Activated CD8-positive, alpha-beta memory T cell treated with anti-CD3 and anti-CD28 coated beads for 24 hours (primary cell): ENCODE measurements at regions not wholly inside any gene's neighbourhood (a gene's known extent, or its start where the extent isn't known, plus 50 kb on each side); places are given as distances from the start of the nearest gene placed in this dataset.
A peak's percentile ranks its signal among the peaks of the same experiment; 100 is the strongest.

ENCODE experiments used
- DNase-seq: peaks from one replicate; pipeline ENCODE4 v3.0.0-alpha.2; 2020

GRCh38 chr10:4059471-4060138 is 274.6 kb upstream of the KLF6 start:
- no peak for DNase-seq

DNA sequence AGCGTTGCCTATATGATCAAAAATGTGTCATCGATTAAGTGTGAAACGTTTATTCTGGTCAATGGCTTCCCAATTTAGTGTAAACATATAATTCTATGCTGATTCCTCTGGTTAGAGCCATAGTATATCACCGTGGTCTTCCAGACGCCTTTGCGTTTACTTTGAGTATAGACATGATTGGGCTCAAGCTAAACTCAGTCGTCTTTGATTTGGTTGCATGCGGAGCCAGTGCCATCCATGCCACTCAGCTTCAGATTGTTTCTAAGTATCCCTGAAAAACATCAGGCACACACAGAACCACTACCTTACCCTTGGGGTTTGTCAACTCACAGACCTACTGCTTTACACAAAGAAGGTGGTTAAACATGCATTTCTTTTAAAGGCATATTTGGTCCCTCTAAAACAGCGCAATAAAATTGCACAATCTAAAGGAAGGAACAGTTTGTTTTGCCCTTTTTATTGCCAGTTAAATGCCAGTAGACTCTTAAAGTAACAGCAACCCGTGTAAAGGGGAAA is 273.6 kb upstream of the KLF6 start:
- DNase-seq = no peak

DNA sequence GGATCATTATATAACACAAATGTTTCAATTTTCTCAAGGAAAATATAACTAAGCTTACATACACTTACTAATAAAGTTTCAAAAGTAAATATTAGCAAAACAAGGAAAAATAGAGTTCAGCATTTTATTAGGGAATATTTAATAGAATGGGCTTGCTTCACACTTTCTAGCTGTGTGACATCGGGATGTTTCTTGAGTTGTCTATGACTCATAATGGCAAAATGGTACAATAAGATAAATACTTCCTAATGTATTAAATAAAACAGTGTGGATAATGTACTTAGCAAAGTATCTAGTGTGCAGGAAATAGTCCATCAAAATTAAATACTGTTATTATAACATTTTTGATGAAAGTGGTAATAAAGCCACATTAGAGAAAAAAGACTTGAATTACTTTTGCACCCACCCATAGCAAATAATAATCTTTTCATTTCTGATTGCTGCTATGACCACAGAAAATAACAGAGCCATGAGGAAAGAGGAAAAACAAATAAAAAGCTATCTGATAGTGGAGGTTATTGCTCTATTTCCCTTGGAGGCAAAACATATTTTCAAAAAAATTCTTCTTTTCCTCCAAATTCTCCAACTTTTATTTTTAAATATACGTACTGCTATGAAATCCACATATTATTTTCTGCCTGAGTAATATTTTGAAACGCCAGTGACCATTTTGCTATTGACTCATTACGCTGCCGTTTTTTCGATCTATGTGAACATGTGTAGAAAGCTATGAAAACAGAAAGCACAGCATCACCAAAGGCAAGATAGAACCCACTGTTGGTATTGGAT is 272.9 kb upstream of the KLF6 start:
- no peak for DNase-seq

GRCh38 chr10:4057021-4057420 is 272.0 kb upstream of the KLF6 start:
- no peak for DNase-seq

DNA sequence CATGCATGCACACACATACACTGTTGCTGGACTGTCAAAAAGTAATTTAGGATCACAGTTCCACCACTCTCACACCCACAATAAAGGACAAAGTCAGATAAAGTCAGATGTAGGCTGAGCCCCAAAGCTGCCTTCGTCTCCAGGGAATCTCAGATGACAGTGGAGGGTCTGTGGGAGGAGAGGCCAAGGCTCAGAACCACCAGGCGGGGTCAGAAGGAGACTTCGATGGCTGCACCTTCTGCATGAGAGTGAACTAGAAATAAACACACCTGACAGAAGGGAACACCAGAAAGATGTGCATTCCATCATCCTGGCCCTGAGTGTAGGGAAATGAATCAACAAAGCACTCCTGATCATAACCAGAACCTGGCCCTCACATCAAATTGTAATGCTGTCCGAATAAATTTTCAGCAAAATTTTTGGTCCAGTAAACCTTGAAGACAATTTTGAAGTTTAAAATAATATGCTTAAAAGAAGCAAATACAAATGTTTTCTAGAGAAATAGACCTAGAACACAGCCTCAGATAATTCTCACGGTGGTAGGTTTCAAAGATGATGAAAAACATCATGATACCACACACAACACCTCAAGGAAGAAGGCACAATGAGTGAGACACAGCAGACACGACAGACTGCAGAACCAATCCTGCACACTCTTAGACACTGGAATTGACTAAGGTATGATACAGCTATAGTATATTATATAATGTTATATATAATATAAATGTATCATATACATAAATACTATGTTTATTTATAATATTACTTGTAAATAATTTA is 269.8 kb upstream of the KLF6 start:
- no peak for DNase-seq

GRCh38 chr10:4053940-4054339 is 268.9 kb upstream of the KLF6 start:
- DNase-seq = no peak

DNA sequence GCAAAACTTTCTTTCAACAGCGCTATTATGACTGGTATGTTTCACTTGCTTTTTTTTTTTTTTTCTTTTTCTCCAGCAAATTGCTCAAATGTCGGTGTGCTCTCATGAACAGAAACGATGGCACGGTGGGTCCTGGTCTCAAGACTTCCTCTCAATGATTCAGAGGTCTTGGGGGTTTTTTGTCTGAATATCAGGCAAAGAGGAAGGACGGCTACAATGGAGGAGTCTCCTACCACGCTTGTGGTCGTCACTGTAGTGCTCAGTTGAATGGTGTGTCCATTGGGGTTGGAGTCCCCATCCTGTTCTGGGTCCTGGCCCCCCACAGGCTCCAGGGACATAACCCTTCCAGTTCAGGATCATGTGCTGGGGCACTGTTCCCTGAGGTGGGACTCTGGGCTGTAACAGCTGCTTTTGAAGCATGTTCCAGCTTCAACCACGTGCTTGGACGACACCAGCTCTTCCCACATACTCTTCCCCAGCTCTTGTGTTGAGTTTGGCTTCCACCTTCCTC is 266.7 kb upstream of the KLF6 start:
- DNase-seq = no peak

DNA sequence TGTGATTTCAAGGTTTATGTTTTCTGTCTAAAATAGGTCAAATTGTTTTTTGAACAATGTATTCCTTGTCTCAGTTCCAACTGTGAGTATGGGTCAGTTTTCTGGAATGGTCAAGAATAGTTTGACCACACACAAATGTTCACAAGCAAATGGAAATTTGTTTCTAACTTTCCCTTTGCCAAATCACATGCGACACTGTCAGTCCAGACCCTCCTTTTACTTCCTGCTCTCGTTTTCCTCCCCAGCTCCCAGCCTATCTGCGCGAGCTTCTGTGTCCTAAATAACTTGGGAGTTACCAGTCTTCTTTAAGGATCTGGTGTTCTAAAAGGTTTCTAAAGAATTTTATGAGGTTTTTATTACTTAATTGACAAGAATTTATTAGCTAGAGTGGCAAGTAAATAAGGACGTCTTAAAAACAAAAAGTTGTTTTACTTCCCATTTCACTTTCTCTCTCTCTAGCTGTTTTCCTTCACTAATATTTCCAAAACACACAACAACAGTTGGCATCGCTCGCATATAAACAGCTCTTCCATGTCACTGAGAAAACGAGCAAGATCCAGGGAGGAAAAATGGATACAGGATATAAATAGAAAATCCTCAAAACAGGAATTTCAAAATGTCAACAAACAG is 266.1 kb upstream of the KLF6 start:
- DNase-seq = no peak

GRCh38 chr10:4050061-4050460 is 265.1 kb upstream of the KLF6 start:
- no peak for DNase-seq

DNA sequence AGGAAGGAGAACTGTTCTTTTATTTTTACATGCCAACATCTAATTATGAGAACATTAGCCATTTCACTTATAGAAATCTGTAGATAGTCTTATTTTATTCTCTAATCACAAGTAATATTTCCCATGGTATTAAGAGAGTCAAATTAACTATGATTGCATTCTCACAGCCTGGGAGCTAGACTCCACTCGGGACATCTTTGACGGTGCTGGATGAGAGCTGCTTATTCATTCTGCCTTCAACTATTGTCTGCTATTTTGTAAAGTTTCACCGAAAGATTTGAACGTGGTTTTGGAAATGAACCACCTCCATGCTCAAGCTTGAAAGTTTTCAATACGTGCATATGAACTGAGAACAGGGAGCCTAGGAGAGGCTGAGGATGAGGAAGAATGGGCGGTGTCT is 264.3 kb upstream of the KLF6 start:
- DNase-seq = no peak

DNA sequence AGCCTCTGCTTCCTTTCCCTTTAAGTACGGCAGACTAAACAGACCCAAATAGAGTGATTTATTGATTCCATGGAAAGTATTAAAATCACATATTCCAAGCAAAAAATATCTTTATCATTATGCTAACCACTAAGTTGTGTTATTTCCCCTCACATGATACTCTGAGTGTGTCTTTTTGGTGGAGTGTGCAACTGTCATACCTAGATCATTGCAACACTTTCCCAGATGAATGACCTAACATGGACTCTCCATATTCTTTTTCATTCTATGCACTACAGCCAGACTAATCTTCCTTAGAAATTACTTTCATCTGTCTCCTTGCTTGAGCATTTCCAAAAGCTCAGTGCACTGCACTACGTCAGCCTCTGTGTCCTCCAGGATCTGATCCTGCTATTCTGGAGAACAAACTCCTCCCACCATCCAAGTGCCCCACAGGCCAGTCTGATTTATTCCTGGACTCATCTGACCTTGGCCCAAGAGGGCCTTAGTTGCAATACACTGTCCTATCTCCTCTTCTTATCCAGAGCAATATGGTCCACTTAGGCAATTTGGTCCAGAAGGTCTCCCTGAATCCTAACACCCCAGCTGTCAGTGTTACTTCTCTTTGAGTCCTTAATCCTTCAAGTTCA is 263.3 kb upstream of the KLF6 start:
- DNase-seq = no peak

DNA sequence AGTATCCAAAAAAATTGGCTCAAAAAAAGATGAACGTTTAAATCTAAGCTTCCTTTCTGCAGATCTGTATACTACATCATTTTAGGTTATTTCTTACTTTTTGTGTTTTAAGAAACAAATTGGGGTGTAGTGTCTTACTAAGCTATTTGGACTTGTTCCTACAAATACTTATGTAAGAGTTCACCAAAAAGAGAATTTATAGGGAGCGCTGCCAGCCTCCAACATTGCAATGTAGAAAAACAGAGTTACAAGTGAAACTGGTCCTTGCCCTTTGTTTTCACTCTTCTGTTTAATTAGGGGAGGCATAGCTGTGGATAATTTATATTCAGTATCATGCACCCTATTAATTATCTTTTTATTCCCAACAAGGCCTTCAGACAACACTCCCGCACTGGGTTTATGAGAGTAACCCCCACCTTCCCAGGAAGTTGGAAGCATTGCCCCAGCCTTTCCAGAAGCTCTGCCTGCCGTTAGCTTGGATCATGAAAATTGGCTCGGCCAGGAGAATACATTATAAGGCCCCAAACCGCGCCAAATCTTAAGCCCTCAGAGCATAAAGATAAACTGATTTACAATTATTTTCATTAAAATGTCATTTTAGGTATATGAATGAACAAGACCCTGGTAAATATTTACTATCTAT is 261.8 kb upstream of the KLF6 start:
- DNase-seq = no peak

GRCh38 chr10:4046030-4046429 is 261.0 kb upstream of the KLF6 start:
- DNase-seq = no peak

DNA sequence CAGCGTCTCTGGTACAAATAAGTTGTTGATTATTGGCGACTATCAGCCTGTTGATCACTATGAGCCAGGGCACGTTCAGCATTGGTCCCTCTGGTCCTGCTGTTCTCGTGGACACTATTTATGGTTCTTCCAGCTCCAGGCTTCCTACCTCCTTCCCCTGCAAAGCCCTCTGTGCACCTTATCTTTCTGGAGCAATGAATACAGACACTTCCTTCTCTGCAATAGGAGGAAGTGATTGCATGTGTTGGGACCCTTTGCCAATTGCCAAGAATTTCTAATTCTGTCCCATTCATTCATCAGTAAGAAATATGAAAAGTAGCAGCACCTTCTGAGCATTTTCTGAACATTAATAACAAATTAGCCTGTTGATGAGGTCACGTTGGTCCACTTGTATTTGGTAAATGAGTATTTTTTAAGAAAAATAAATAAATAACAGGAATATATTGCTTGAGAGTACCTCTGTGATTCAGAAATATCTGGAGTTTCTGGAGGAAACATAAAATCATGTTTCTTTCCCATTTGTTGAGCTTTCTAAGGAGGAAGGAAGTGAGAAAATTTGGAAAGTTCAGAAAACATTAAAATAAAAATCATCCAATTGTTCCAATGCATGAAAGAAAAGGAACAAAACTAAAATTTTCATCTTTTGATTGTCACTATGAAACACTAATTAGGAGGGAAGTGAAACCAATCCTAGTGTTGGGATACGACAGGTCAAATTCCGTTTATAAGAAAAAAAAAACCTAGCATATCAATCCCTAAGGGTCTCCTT is 259.1 kb upstream of the KLF6 start:
- no peak for DNase-seq

- DNase-seq = no peak
Observed at GRCh38 chr10:4041635-4042034, 256.6 kb upstream of the KLF6 start.

DNA sequence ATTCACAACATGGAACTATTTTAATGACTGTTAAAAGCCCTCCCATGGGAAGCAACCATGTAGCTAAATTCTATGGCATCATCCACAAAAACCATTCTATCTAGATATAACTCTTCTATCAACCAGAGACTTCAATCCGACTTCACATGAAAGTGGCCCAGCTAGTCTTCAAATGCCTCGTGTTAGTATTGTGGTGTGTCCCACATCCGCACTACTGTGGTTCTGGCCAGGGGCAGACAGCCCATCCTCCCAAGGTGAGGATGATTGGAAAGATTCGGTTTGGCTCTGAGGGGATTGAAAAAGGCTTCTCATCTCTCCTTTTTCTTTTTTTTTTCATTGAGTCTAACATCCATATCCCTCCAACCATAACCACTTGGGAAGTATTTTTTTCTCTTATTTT is 253.0 kb upstream of the KLF6 start:
- no peak for DNase-seq

DNA sequence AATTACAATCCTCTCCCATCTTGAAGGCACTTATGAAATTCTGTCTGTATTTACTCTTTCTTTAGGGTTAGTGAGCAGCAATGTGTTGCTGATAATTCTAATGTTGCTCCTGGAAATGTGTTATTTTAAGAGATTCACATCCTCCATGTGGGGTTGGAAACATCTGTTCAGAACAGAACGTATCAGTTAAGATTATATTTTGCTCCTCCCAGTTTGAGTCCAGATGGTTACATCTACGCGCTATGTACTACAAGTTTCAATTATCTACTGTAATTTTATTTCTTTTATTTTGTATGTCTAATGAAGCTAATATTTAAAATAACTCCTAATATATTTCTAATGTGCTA is 250.6 kb upstream of the KLF6 start:
- no peak for DNase-seq

GRCh38 chr10:4034907-4035598 is 250.0 kb upstream of the KLF6 start:
- DNase-seq = no peak

DNA sequence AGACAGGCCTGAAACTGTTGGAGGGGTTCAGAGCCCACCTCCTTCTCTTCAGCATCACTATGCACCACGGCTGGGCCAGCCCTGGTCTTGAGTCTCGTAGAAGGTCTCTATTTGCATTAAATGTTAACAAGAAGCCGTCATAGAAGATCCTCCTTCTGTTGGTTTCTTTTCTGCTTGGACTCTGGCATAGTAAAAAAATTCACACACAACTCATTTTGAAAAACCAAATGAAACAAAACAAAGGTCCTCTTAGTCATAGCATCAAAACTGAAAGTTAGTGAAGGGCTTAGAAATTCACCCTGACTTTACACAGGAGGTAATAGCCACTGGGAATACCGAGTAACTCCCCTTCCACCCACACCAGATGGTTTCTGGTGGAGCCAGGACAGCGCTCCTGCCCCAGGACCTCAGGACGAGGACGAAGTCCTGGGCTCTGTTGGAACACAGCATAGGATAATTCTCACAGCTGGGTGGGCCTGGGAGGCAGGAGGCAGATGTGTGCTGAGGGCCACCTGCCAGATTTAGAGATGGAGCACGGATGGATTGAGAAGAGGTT is 248.4 kb upstream of the KLF6 start:
- peak; percentile 79 for DNase-seq

- DNase-seq = no peak
Observed at GRCh38 chr10:4029866-4030265, 244.9 kb upstream of the KLF6 start.
